Panc1 (cell line): ENCODE measurements at regions not wholly inside any gene's neighbourhood (a gene's known extent, or its start where the extent isn't known, plus 50 kb on each side); places are given as distances from the start of the nearest gene placed in this dataset.

Source experiments
- ATAC-seq: fragments of 200-7000 bp; cut with Tn5 transposase; 2 replicates; pipeline ENCODE4 v1.9.1; 2020; ENCODE audit warnings: mild to moderate bottlenecking, moderate library complexity
- BruUV-seq: library from RNA; stranded (reverse); fragments of 400-500 nt; replicated peaks from 2 replicates; lab custom pipeline; 2021; lab: Mats Ljungman, UMichigan
- CTCF ChIA-PET: fragments of 300-600 bp; sonication (Branson Sonifier 250); formaldehyde crosslinking; loops from one replicate; lab custom pipeline; 2022; ENCODE audit warnings: antibody characterized with exemption; lab: Charles Lee
- POLR2A ChIA-PET: fragments of 300-600 bp; sonication (Branson Sonifier 250); formaldehyde crosslinking; loops from one replicate; lab custom pipeline; 2022; ENCODE audit warnings: antibody characterized with exemption; lab: Charles Lee
- DNase-seq: peaks from one replicate; pipeline ENCODE4 v3.0.0-alpha.2; 2010; ENCODE audit warnings: low read depth, low spot score
- H3K27ac ChIP-seq: 2 replicates; pipeline ENCODE4 v1.5.1; 2011; ENCODE audit warnings: mild to moderate bottlenecking, low read length, inconsistent platforms
- H3K27me3 ChIP-seq: fragments of 200-500 bp; sonication (Bioruptor generic); 2 replicates; pipeline ENCODE4 v1.6.0; 2014; ENCODE audit warnings: low read length, inconsistent platforms; ENCODE audit not compliant: control insufficient read depth, insufficient read depth
- H3K36me3 ChIP-seq: fragments of 200-500 bp; sonication (Bioruptor generic); 2 replicates; pipeline ENCODE4 v1.5.1; 2014; ENCODE audit warnings: inconsistent platforms, mild to moderate bottlenecking, low read length, moderate library complexity; ENCODE audit not compliant: control insufficient read depth, insufficient read depth
- H3K4me1 ChIP-seq: 2 replicates; pipeline ENCODE4 v1.5.1; 2011; ENCODE audit warnings: inconsistent platforms, mild to moderate bottlenecking, low read length, moderate library complexity; ENCODE audit not compliant: control insufficient read depth, insufficient read depth
- H3K4me3 ChIP-seq, 2 experiments: 2 replicates each; pipeline ENCODE4 v1.5.1; 2011 to 2012; ENCODE audit warnings: low read depth in 2 of 2, low read length in 2 of 2, mild to moderate bottlenecking in 2 of 2, inconsistent platforms in 1 of 2, moderate library complexity in 1 of 2
- H3K9me3 ChIP-seq: fragments of 200-500 bp; sonication (Bioruptor generic); 2 replicates; pipeline ENCODE4 v1.5.1; 2014; ENCODE audit warnings: low read depth, mild to moderate bottlenecking, inconsistent platforms, low read length, moderate library complexity; ENCODE audit not compliant: control insufficient read depth, insufficient read depth
- POLR2AphosphoS5 ChIP-seq: IDR thresholded peaks from 2 replicates; pipeline ENCODE4 v1.6.1; 2012; ENCODE audit warnings: mild to moderate bottlenecking, low read depth, low read length, moderate library complexity
- SIN3A ChIP-seq: IDR thresholded peaks from 2 replicates; pipeline ENCODE4 v1.6.1; 2012; ENCODE audit warnings: low read depth, mild to moderate bottlenecking, low read length, moderate library complexity, borderline replicate concordance; ENCODE audit not compliant: insufficient read depth
- TCF7L2 ChIP-seq: IDR thresholded peaks from 2 replicates; pipeline ENCODE4 v1.6.1; 2011; ENCODE audit warnings: mild to moderate bottlenecking, low read depth, low read length, inconsistent platforms
- in situ Hi-C: cut with HindIII; loops from 2 replicates; pipeline ENCODE4 v1.10.0; 2016; ENCODE audit warnings: low sequenced_read_pairs, low pct_unique_long_range_greater_than_20kb
- intact Hi-C: fragments of 100-400 bp; cut with micrococcal nuclease; formaldehyde crosslinking; loops from one replicate; pipeline ENCODE4 v1.10.0; 2022; ENCODE audit not compliant: unreplicated experiment
- TF ChIP-seq, protein P1 (sequence below): fragments of 450-650 bp; IDR thresholded peaks from 2 replicates; pipeline ENCODE4 v1.5.1; 2017; ENCODE audit warnings: mild to moderate bottlenecking
- TF ChIP-seq, protein P2 (sequence below), 2 experiments: IDR thresholded peaks; 2 replicates each; pipeline ENCODE4 v1.6.1; 2011 to 2012; ENCODE audit warnings: low read depth in 2 of 2, control low read depth in 1 of 2, low read length in 1 of 2, mild to moderate bottlenecking in 1 of 2, moderate library complexity in 1 of 2; ENCODE audit not compliant: insufficient read depth in 1 of 2

- Histone ChIP-seq H3K4me3 (no peak overlapping the region), H3K4me1 (no peaks in the 10 kb centered on the region), H3K27ac (no peak overlapping the region), H3K9me3 (no peaks in the 10 kb centered on the region), H3K36me3 (no peaks in the 10 kb centered on the region), H3K27me3 (no peaks in the 10 kb centered on the region)
- ChIA-PET CTCF (no interaction called here), POLR2A (no interaction called here)
- no TSS peak for BruUV-seq
- no peak for ATAC-seq
- no peak for DNase-seq
- intact Hi-C loops, result no loop called here
- TF ChIP-seq SIN3A (no peak), TCF7L2 (no peak), POLR2AphosphoS5 (no peak)
- TF ChIP-seq, protein P1, sequence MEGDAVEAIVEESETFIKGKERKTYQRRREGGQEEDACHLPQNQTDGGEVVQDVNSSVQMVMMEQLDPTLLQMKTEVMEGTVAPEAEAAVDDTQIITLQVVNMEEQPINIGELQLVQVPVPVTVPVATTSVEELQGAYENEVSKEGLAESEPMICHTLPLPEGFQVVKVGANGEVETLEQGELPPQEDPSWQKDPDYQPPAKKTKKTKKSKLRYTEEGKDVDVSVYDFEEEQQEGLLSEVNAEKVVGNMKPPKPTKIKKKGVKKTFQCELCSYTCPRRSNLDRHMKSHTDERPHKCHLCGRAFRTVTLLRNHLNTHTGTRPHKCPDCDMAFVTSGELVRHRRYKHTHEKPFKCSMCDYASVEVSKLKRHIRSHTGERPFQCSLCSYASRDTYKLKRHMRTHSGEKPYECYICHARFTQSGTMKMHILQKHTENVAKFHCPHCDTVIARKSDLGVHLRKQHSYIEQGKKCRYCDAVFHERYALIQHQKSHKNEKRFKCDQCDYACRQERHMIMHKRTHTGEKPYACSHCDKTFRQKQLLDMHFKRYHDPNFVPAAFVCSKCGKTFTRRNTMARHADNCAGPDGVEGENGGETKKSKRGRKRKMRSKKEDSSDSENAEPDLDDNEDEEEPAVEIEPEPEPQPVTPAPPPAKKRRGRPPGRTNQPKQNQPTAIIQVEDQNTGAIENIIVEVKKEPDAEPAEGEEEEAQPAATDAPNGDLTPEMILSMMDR, result no peak
- in situ Hi-C loops, result no loop called here
Observed at GRCh38 chr13:89916551-89916950, 1430.9 kb upstream of the MIR17HG start.

- TF ChIP-seq TCF7L2 (no peak), SIN3A (no peak), POLR2AphosphoS5 (no peak)
- TF ChIP-seq, protein P2, sequence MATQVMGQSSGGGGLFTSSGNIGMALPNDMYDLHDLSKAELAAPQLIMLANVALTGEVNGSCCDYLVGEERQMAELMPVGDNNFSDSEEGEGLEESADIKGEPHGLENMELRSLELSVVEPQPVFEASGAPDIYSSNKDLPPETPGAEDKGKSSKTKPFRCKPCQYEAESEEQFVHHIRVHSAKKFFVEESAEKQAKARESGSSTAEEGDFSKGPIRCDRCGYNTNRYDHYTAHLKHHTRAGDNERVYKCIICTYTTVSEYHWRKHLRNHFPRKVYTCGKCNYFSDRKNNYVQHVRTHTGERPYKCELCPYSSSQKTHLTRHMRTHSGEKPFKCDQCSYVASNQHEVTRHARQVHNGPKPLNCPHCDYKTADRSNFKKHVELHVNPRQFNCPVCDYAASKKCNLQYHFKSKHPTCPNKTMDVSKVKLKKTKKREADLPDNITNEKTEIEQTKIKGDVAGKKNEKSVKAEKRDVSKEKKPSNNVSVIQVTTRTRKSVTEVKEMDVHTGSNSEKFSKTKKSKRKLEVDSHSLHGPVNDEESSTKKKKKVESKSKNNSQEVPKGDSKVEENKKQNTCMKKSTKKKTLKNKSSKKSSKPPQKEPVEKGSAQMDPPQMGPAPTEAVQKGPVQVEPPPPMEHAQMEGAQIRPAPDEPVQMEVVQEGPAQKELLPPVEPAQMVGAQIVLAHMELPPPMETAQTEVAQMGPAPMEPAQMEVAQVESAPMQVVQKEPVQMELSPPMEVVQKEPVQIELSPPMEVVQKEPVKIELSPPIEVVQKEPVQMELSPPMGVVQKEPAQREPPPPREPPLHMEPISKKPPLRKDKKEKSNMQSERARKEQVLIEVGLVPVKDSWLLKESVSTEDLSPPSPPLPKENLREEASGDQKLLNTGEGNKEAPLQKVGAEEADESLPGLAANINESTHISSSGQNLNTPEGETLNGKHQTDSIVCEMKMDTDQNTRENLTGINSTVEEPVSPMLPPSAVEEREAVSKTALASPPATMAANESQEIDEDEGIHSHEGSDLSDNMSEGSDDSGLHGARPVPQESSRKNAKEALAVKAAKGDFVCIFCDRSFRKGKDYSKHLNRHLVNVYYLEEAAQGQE (IDR thresholded peaks at IDR 0.05; ENCODE audit: insufficient read depth in 1 of 2, low read depth in 2 of 2, low read length in 1 of 2), result no peak
- TF ChIP-seq, protein P1, result no peak
- CTCF ChIA-PET, result no interaction called here
- H3K9me3 ChIP-seq, result no peaks in the 10 kb centered on the region
- no peaks in the 10 kb centered on the region for H3K27me3 ChIP-seq
- POLR2A ChIA-PET, result no interaction called here
- no peak overlapping the region for H3K4me3 ChIP-seq
- no peak overlapping the region for H3K27ac ChIP-seq
- no peaks in the 10 kb centered on the region for H3K36me3 ChIP-seq
- BruUV-seq, result no TSS peak
- in situ Hi-C loops, result no loop called here
- DNase-seq (no peak), ATAC-seq (no peak)
- no peaks in the 10 kb centered on the region for H3K4me1 ChIP-seq
- intact Hi-C loops, result loop anchor here (10.0 kb wide), 1 partner anchor 196 kb away; no protein-coding TSS in a partner anchor
Observed at GRCh38 chr13:89920461-89920860, 1427.0 kb upstream of the MIR17HG start.
